Effector CD8-positive, alpha-beta T cell (primary cell): ENCODE measurements at regions not wholly inside any gene's neighbourhood (a gene's known extent, or its start where the extent isn't known, plus 50 kb on each side); places are given as distances from the start of the nearest gene placed in this dataset.

ENCODE experiments used
- DNase-seq: peaks from one replicate; lab custom pipeline; 2025; lab: John Stamatoyannopoulos, UW

GRCh38 chr5:174311121-174311520, 265.6 kb downstream of the NSG2 start:
- DNase-seq, result no peak

GRCh38 chr5:174311531-174312269, 266.2 kb downstream of the NSG2 start:
- peak; percentile 5 for DNase-seq

GRCh38 chr5:174312270-174312617, 266.7 kb downstream of the NSG2 start:
- no peak for DNase-seq

- no peak for DNase-seq
Measured at GRCh38 chr5:174312641-174313040, 267.1 kb downstream of the NSG2 start.

- DNase-seq, result no peak
Measured at GRCh38 chr5:174313615-174314014, 268.1 kb downstream of the NSG2 start.

- no peak for DNase-seq
Measured at GRCh38 chr5:174314261-174314660, 268.8 kb downstream of the NSG2 start.

GRCh38 chr5:174315471-174315870, 270.0 kb downstream of the NSG2 start:
- DNase-seq, result no peak

GRCh38 chr5:174315871-174316270, 270.4 kb downstream of the NSG2 start:
- no peak for DNase-seq

- no peak for DNase-seq
Measured at GRCh38 chr5:174316326-174316725, 270.8 kb downstream of the NSG2 start.

- no peak for DNase-seq
Measured at GRCh38 chr5:174317256-174317894, 271.9 kb downstream of the NSG2 start.

- DNase-seq, result no peak
Measured at GRCh38 chr5:174318578-174318977, 273.1 kb downstream of the NSG2 start.

- no peak for DNase-seq
Measured at GRCh38 chr5:174319551-174319950, 274.0 kb downstream of the NSG2 start.

GRCh38 chr5:174320051-174320450, 274.5 kb downstream of the NSG2 start:
- no peak for DNase-seq

GRCh38 chr5:174323878-174324281, 278.4 kb downstream of the NSG2 start:
- DNase-seq, result no peak

- DNase-seq, result no peak
Measured at GRCh38 chr5:174324680-174325079, 279.2 kb downstream of the NSG2 start.

- no peak for DNase-seq
Measured at GRCh38 chr5:174325431-174325830, 279.9 kb downstream of the NSG2 start.

- no peak for DNase-seq
Measured at GRCh38 chr5:174325961-174326360, 280.5 kb downstream of the NSG2 start.

GRCh38 chr5:174326372-174326771, 280.9 kb downstream of the NSG2 start:
- DNase-seq, result no peak

- DNase-seq, result no peak
Measured at GRCh38 chr5:174327317-174327864, 281.9 kb downstream of the NSG2 start.

- DNase-seq, result no peak
Measured at GRCh38 chr5:174327896-174328295, 282.4 kb downstream of the NSG2 start.

- no peak for DNase-seq
Measured at GRCh38 chr5:174328631-174329299, 283.3 kb downstream of the NSG2 start.

- no peak for DNase-seq
Measured at GRCh38 chr5:174329738-174330137, 284.2 kb downstream of the NSG2 start.
